Effector memory CD4-positive, alpha-beta T cell (primary cell): ENCODE measurements at regions not wholly inside any gene's neighbourhood (a gene's known extent, or its start where the extent isn't known, plus 50 kb on each side); places are given as distances from the start of the nearest gene placed in this dataset.
"Not testable (repeated sequence)": the region's sequence is repeated elsewhere in the genome, so short reads cannot be mapped to it uniquely, and the experiment has no call there.

Source experiments
- DNase-seq, 3 donors: peaks; one replicate each; pipeline ENCODE4 v3.0.0-alpha.2; 2020
- H3K27ac ChIP-seq: 2 replicates; pipeline ENCODE4 v1.7.0; 2013; ENCODE audit warnings: mild to moderate bottlenecking, low read length, moderate library complexity; ENCODE audit not compliant: insufficient read depth, poor library complexity, severe bottlenecking
- H3K27me3 ChIP-seq: replicated peaks from 2 replicates; pipeline ENCODE4 v1.7.0; 2013; ENCODE audit warnings: mild to moderate bottlenecking, low read length; ENCODE audit not compliant: insufficient read depth, control insufficient read depth, poor library complexity, severe bottlenecking
- H3K36me3 ChIP-seq: 2 replicates; pipeline ENCODE4 v1.7.0; 2013; ENCODE audit warnings: mild to moderate bottlenecking, low read length, moderate library complexity; ENCODE audit not compliant: control insufficient read depth, insufficient read depth
- H3K4me1 ChIP-seq: 2 replicates; pipeline ENCODE4 v1.7.0; 2013; ENCODE audit warnings: low read length, mild to moderate bottlenecking; ENCODE audit not compliant: control insufficient read depth, insufficient read depth, poor library complexity, severe bottlenecking
- H3K4me3 ChIP-seq: 2 replicates; pipeline ENCODE4 v1.7.0; 2013; ENCODE audit warnings: low read length, low read depth, mild to moderate bottlenecking; ENCODE audit not compliant: insufficient read depth, poor library complexity, severe bottlenecking
- H3K9me3 ChIP-seq: 2 replicates; pipeline ENCODE4 v1.7.0; 2013; ENCODE audit warnings: mild to moderate bottlenecking, low read length, moderate library complexity; ENCODE audit not compliant: control insufficient read depth

- DNase-seq, H3K4me3 ChIP-seq, H3K27ac ChIP-seq, H3K9me3 ChIP-seq, H3K36me3 ChIP-seq, H3K27me3 ChIP-seq, H3K4me1 ChIP-seq: not testable (repeated sequence)
Measured at GRCh38 chr1:83218036-83218716, 780.8 kb downstream of the TTLL7 start.

DNA sequence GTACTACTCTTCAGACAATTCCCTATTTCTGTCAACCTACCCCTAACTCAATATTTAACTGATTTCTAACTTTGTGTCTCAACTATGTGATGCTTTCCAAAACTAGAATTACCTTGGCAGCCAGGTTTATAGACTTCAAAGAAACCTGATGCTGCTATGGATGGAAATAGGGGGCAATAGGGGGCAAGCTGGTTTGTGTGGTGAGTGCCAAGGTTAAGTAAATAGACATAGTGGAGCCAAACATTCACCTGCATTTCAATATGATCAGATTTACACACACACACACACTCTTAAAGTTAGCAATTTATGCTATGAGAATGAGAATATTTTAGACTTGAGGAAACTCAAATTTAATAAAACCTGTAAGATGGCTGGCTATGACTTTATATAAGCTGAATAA lies 784.6 kb downstream of the TTLL7 start:
- not testable (repeated sequence) for H3K27ac ChIP-seq, H3K4me1 ChIP-seq, DNase-seq, H3K9me3 ChIP-seq, H3K27me3 ChIP-seq, H3K36me3 ChIP-seq, H3K4me3 ChIP-seq

GRCh38 chr1:83213648-83214047 lies 785.3 kb downstream of the TTLL7 start:
- H3K27me3 ChIP-seq, DNase-seq, H3K27ac ChIP-seq, H3K4me1 ChIP-seq, H3K4me3 ChIP-seq, H3K9me3 ChIP-seq, H3K36me3 ChIP-seq: not testable (repeated sequence)

DNA sequence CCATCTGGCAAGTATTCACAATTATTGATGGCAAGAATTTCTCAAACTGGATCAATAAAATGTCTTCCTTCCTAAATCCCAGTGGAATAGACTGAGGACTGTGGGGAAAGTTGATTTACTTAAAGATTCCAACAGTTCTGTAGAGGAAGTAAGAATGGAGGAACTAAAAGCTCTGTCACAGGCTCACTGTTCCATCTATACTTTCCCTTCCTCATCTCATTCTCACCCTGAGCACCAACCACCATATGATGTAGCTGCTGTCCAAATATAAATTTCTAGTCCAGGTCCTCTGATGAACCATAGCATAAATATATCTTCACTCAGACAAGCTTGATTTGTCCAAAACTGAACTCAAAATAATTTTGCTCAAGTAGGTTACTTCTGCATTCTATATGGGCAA lies 786.9 kb downstream of the TTLL7 start:
- H3K27ac ChIP-seq, H3K9me3 ChIP-seq, H3K4me1 ChIP-seq, H3K36me3 ChIP-seq, DNase-seq, H3K27me3 ChIP-seq, H3K4me3 ChIP-seq: not testable (repeated sequence)

GRCh38 chr1:83208540-83208939 lies 790.4 kb downstream of the TTLL7 start:
- not testable (repeated sequence) for H3K36me3 ChIP-seq, H3K4me1 ChIP-seq, H3K27me3 ChIP-seq, DNase-seq, H3K9me3 ChIP-seq, H3K27ac ChIP-seq, H3K4me3 ChIP-seq

DNA sequence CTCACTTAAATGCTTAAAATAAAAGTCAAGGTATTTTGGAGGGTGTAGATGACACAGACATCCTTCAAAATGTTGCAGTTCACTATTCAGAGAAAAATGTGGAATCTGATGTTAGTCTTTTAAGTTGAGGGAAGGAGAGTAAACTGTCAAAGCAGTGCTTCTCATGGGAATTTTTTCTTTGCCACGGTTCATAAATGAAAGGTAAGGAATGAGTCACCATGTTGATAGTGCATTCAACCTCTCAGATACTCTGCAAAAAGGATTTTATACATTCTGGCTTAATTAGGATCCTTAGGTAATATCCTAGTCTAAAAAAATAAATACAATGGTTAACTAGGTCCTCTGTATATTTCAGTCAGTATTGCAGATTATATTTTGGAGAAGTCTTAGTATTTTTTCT lies 804.3 kb downstream of the TTLL7 start:
- not testable (repeated sequence) for DNase-seq, H3K36me3 ChIP-seq, H3K9me3 ChIP-seq, H3K4me3 ChIP-seq, H3K27me3 ChIP-seq, H3K27ac ChIP-seq, H3K4me1 ChIP-seq

DNA sequence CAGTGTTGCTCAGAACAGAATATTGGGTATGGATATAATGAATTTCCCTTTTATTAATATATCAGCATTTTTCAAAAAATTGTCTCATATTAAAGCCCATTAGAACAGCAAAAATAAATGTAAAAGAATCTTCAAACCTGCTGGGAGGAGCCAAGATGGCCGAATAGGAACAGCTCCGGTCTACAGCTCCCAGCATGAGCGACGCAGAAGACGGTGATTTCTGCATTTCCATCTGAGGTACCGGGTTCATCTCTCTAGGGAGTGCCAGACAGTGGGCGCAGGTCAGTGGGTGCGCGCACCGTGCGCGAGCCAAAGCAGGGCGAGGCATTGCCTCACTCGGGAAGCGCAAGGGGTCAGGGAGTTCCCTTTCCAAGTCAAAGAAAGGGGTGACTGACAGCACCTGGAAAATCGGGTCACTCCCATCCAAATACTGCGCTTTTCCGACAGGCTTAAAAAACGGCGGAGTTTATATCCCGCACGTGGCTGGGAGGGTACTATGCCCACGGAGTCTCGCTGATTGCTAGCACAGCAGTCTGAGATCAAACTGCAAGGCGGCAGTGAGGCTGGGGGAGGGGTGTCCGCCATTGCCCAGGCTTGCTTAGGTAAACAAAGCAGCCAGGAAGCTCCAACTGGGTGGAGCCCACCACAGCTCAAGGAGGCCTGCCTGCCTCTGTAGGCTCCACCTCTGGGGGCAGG lies 816.8 kb downstream of the TTLL7 start:
- not testable (repeated sequence) for DNase-seq, H3K9me3 ChIP-seq, H3K27me3 ChIP-seq, H3K36me3 ChIP-seq, H3K27ac ChIP-seq, H3K4me1 ChIP-seq, H3K4me3 ChIP-seq

DNA sequence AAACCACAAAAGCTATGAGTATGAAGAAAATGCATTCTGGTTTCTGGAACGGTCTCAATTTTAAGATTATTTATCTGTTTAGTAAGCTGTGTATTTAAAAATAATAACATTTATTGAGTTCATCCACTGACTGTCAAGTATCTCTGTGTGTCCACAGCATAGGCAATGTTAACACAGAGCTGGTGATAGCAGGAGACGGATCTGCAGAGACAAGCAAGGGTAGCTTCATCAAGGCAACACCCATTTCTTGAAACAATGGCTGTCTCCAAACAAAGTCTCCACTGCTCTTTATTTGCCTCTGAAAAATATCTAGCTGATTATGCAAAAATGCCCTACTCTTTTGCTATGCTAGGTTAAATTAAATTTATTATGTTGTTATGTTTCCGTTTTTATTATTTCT lies 818.3 kb downstream of the TTLL7 start:
- not testable (repeated sequence) for H3K27me3 ChIP-seq, H3K27ac ChIP-seq, DNase-seq, H3K36me3 ChIP-seq, H3K9me3 ChIP-seq, H3K4me1 ChIP-seq, H3K4me3 ChIP-seq

- not testable (repeated sequence) for H3K9me3 ChIP-seq, H3K27me3 ChIP-seq, H3K4me1 ChIP-seq, DNase-seq, H3K4me3 ChIP-seq, H3K36me3 ChIP-seq, H3K27ac ChIP-seq
Measured at GRCh38 chr1:83167634-83168033, 831.3 kb downstream of the TTLL7 start.

DNA sequence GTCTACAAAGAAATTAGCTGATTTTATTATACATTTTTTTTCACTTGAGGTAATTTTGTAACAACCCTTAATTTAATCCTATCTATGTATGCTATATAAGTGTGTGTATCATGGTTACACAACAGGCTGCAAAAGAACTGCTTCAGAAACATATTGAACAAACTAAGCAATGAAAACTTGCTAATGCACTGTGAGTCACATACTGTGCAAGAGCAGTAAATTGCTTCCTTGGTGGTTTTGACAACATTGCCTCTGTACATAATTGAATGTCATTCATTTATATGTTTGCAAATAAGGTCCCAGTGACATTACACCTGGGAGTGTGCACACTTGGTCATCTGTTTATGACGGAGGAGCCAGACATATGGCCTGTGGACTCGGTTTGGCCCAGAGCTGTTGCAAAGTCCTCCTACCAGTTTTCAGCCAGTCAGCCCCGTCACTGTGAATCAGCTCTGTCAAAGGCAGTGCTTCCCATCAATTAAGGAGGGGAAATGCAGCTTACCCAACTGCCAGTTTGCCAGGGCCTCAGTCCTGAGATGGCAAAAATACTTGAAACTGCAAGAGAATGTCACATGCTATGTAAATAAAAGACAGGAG lies 835.0 kb downstream of the TTLL7 start:
- H3K36me3 ChIP-seq, H3K4me1 ChIP-seq, DNase-seq, H3K4me3 ChIP-seq, H3K9me3 ChIP-seq, H3K27me3 ChIP-seq, H3K27ac ChIP-seq: not testable (repeated sequence)
